ENCODE measurements at regions not wholly inside any gene's neighbourhood (a gene's known extent, or its start where the extent isn't known, plus 50 kb on each side); places are given as distances from the start of the nearest gene placed in this dataset.
"Not testable (repeated sequence)": the region's sequence is repeated elsewhere in the genome, so short reads cannot be mapped to it uniquely, and the experiment has no call there.

DNA sequence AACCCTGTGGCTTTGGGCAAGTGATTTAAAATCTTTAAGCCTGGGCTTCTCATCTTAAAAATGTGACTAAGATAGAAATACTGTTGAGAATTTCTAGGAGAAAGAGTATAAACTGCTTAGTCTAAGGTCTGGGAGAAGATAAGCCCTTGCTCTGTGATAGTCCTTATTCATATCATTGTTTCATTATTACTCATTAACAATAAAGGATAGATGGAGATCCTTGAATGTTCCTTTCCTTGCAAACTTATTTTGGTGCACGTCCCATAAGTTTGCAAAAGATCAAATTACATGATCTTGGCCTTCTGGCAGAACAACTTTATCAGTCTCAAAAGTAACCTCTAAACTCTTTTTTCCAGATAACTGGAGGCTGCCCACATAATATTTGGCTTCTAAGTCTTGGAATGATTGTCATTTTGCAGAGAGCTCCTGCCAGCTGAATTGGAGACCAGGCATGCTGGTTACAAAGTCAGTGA lies 138.3 kb downstream of the FAM124B start:
- DNase-seq (ENCODE audit: low read depth in 4 of 4, low spot score in 3 of 4) = no peak

DNA sequence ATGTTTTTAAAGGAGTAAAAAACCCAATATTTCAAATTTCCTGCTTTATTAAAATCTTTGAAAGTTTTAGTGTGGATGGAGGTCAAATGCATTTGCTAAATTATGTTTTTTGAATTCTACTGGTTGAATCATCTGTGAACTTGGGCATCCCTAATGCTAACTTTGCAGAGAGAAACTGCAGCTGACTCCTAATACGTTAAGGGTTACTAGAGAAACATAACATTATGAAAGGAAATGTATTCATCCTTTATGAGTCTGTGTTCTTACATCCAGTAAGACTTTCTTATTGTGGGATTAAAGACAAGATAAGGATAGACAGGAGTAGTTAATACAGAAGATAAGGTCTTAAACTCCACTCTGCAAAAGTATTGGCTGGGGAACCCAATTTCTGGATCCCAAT lies 140.6 kb downstream of the FAM124B start:
- no peak for DNase-seq (ENCODE audit: low read depth in 4 of 4, low spot score in 3 of 4)

DNA sequence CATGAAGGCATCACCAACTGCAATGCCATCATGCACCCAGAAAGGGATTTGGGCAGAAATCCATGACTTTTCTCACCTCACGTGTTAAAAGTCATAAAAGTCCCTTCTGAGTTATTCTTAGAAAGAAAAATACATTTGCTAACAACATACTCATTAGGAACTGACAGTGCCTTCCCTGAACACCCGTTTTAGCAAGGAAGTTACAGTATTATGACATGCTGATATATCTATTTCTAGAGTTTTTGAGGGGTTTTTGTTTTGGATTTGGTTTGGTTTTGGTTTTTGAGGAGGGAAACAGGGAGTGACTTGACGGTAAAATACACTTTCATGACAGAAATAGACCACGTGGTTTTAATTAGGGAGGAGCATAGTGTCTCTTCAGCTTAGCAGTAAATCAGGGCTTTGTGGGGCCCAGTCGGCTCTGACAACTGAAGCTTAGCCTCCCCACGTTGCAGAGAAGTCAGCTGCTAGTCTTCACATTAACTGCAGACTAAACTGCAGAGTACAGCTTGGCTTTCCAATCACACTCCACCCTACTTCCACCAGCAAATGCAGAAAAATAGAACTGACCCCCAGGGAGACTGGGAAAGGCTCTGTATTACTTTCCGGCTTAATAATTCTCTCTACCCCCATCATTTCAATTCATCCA lies 141.4 kb downstream of the FAM124B start:
- DNase-seq (ENCODE audit: low read depth in 4 of 4, low spot score in 3 of 4) = peak; percentile 59 to 76 (median 67)

DNA sequence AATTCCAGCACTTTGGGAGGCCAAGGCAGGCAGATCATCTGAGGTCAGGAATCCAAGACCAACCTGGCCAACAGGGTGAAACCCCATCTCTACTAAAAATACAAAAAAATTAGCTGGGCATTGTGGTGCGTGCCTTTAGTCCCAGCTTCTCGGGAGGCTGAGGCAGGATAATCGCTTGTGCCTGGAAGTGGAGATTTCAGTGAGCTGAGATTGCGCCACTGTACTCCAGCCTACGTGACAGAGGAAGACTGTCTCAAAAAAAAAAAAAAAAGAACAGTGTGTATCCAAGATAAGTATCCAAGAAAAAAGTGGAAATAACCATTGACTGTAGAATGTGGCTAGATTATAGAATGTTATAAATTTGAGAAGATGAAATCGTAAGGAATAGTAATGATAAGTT lies 142.1 kb downstream of the FAM124B start:
- no peak for DNase-seq (ENCODE audit: low read depth in 4 of 4, low spot score in 3 of 4)

DNA sequence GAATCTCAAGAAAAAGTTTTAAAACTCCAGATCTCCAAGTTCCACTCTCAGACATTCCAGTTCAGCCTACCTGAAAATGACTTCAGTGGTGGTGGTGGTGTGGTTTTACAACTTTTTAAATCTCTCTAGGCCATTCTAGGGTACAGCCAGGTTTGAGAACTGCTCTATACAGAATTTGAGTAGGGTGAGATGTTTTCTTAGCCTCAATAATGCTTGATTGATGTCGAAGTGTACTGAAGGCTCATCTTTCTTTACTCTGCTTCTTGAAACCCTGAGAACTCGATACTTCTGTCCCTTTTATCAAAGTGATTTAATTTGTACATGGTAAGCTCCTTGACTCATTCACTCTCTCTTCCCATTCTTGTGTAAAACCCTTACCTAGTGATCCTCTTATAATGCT lies 143.8 kb downstream of the FAM124B start:
- no peak for DNase-seq (ENCODE audit: low read depth in 4 of 4, low spot score in 3 of 4)

DNA sequence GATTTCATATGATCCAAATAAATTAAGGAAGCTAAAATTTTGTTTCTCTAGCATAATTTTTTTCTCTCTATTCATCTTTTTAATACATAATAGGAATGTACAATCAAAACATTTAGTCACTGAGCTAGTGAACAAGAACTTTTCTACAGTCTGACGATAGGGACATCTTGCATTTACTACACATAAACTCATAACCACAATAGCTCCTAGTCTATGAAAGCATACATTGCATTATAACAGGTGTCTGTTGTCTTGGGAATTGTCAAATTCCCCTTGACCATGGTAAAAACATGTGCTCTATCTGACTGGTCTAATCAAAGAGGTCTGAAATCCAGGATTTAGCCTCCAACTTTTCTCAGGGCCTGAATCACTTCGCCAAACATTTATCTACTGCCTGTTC lies 144.8 kb downstream of the FAM124B start:
- DNase-seq (ENCODE audit: low read depth in 4 of 4, low spot score in 3 of 4) = no peak

DNA sequence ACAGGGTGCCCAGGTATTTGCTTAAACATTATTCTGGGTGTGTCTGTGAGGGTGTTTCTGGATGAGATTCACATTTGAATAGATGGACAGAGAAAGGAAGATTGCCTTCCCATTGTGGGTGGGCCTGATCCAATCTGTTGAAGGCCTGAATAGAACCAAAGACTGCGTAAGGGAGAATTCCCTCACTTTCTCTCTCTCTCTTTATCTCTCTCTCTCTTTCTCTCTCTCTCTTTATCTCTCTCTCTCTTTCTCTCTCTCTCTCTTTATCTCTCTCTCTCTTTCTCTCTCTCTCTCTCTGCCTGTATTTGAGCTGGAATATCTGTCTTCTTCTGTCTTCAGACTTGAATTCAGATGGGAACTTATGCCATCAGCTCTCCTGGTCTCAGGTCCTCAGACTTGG lies 148.4 kb downstream of the FAM124B start:
- no peak for DNase-seq (ENCODE audit: low read depth in 4 of 4, low spot score in 3 of 4)

DNA sequence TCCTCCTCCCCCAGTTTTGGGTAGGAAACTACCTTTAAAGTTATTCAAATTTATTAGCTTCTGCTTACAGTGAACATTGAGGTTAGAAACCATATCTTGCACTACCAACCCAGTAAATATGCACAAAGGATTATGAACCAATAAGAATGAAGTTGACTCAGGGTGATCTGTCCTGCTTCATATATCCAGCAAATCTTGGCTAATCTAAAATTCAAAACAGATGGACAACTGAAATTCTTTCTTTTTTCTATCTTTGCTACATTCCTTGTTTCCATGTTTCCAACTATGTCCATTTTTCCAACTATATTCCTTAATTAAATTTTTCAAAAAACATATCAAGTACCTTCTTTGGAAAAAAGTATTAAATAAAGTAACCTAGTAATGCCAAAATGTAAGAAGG lies 149.3 kb downstream of the FAM124B start:
- no peak for DNase-seq (ENCODE audit: low read depth in 4 of 4, low spot score in 3 of 4)

DNA sequence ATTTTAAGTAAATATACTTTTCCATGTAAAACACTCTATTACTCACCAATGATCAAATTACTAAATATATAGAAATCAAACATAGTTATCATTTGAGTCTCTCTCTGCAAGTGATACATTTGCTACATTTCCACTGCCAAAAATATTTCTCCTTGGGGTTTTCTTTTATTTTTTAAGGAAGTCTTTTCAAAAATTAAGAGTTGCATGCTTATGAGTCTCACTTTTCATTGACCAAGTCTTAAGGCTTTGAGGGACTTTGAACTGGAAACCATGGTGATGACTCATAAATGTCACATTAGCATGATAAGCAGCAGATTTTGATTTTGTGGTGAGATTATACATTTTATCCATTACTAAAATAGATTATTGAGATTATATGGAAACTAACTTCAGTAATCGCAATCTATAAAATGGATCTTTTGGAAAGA lies 152.9 kb downstream of the FAM124B start:
- DNase-seq (ENCODE audit: low read depth in 4 of 4, low spot score in 3 of 4) = no peak

DNA sequence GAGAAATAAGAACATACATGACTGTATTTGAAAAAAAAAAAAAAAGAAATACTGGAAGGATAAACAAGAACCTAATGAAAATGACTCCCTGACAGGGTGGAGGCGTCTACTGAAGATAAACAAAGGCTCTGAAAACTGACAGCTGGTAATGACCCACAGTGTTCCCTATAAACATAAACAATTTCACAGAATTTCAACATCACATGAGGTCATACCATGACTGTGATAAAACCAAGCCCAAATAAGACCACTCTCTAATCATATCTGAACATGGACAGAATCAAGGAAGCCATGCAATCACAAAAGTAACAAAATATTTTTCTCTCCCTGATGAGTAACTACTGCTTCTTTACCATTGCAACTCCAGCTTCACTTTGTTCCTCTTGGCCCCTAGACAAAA lies 159.3 kb downstream of the FAM124B start:
- no peak for DNase-seq (ENCODE audit: low read depth in 4 of 4, low spot score in 3 of 4)

DNA sequence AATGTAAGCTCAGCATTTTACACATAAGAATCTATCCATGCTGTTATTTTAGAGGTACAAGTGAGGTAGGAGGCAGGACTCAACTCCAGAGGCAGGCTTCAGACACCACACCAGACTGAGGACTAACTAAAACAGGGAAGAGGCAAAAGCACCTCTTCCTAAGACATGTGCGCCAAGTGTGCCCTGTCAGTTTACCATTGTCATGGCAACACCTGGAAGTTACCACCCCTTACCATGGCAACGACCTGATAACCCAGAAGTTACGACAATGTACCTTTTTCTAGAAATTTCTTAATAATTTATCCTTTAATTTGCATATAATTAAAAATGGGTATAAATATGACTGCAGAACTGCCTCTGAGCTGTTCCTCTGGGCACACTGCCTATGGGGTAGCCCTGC lies 160.1 kb downstream of the FAM124B start:
- DNase-seq (ENCODE audit: low read depth in 4 of 4, low spot score in 3 of 4) = no peak

DNA sequence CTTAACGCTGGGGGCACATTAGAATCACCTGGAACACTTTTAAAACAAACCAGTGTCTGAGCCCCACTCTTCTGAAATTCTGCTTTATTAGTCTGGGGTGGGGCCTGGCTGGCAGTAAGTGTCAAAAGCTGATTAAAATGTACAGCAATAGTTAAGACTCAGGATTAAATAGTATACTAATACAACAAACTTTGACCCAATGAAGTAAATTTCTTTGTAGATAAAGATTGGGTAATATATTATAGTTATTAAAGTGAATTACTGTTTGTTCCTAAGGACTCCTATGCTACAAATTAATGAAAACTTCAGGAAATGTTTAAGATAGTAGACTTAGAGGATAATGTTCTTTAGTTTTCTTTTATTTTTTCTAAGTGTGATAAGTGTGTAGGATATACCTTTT lies 160.9 kb downstream of the FAM124B start:
- no peak for DNase-seq (ENCODE audit: low read depth in 4 of 4, low spot score in 3 of 4)

DNA sequence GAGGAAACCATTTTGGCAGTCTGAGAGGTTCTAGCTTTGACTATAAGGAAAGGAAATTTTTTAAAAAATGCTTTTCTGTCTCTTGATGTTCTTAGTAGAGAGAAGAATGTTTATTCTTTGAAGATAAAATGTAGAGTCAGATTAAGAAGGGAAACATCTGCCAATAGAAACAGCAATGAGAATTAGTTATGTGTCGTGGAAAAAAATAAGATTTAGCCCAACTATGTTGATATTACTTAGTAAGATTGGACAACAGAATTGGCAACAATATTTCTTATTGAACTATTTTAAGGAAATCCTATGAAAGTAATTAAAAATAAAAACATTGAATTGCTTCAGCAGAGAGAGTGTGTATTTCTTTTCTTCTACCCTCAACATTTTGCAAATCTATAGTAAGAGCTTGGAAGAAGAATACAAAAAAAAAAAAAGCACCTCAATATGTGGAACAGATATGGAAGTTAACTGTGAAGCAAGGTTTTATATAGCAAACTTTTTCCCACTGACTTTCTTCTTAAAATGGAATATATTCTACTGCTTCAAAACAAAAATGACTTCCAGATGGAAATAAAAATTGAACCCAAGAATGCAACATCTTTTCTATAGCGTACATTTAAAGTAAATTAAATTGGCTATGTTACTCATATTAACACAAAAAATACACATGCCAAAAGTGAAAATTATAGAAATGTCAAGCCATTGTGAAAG lies 177.9 kb downstream of the FAM124B start:
- DNase-seq (ENCODE audit: low read depth in 4 of 4, low spot score in 3 of 4) = no peak

DNA sequence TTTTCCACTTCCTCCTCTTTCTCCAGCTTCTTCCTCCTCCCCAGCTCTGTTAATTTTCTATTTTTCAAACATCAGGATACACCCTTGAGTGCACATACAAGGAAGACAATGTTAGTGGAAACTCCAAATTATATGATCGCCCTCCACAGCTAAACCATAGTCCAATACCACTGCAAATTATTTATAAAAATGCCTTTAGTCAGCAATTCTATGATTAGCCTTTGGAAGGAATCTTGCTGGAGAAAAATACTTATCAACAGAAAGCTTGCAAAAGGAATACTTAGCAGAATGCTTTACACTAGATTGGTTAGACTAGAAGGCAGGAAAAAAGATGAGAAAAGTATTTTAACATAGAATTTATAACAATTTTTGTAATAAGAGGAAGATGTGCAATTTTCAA lies 178.9 kb downstream of the FAM124B start:
- no peak for DNase-seq (ENCODE audit: low read depth in 4 of 4, low spot score in 3 of 4)

DNA sequence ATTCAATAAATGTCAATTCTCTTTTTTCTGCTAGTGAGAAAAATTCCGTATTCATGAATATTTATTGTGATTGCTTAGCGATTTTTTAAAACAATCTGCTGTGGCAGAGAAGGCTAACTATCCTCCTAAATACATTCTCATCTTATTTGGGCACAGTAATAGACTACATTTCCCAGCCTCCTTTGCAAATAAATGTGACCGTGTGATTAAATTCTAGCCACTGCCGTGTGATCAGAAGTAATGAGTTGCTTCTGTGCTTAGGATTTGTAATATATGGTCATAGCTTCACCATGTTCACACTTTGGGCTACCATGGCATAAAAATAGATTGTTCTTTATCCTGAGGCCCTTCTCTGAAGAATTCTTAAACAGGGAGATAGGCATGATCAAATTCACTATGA lies 179.6 kb downstream of the FAM124B start:
- no peak for DNase-seq (ENCODE audit: low read depth in 4 of 4, low spot score in 3 of 4)

DNA sequence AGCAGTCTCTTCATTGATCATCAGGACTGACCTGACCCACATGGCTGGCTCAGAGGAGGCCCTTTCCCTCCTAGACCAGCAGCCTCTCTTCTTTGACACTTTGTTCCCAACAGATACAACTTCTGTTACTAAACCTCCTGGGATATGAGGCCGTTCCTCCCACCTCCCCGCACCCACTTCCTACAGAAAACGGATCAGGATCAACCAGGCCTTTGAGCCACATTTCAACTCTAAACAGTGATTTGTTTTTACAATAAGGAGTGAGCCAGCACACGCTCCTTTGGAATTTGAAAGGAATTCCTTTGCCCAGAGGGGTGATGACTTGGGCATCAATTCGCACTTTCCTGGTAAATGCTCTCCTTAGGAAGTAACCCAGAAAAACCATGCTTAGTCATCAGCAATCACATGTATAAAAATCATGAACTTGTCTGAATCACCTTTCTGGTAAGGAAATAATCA lies 180.4 kb downstream of the FAM124B start:
- no peak for DNase-seq (ENCODE audit: low read depth in 4 of 4, low spot score in 3 of 4)

DNA sequence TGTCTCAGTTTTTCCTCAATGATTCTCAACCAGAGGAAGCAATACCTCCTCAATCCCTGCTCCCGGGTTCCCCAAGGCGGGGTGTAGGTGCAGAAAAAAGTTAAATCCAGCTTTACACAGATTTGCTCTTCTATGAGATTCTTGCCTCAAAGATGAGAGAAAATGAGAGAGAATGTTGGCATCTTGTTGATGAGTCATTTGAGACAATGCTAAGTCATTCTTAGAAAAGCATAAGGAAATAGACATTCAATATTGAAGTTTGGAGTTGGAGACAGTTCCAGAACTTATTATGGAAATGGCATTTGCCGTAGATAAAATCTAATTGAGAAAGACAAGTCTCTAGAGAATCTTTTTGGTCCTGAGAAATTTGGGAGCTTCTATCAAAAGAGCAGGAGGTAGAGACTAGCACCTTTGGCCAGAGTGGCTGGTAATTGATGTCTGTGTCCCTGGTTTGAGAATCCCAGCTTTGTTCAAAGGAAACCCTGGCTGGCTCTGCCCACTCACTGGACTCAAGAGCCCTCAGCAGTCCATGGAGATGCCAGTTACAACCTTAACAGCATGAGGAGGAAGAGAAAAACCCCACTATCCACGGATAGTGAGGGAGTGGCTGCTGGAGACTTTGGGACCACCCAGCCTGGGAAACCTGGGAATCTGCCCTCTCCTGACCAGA lies 181.2 kb downstream of the FAM124B start:
- no peak for DNase-seq (ENCODE audit: low read depth in 4 of 4, low spot score in 3 of 4)

DNA sequence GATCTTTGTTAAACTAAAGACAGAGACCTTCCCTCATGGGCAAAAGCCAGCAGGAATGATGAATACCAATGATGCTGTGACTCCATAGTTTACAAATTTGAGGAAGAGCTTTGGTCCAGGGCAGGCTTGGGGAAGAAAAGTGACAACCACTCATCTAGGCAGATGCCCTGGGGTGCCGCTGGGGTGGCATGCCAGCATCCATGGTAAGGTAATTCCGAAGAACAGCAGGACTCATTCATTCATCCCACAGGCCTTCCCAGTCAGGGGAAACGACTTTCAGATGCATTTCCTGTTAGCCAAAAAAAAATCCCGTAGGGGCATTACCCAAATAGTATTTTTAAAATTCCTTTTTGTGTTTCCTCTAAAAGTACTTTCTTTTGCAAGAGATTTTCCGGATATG lies 180.7 kb upstream of the SERPINE2 start:
- DNase-seq (ENCODE audit: low read depth in 4 of 4, low spot score in 3 of 4) = no peak

DNA sequence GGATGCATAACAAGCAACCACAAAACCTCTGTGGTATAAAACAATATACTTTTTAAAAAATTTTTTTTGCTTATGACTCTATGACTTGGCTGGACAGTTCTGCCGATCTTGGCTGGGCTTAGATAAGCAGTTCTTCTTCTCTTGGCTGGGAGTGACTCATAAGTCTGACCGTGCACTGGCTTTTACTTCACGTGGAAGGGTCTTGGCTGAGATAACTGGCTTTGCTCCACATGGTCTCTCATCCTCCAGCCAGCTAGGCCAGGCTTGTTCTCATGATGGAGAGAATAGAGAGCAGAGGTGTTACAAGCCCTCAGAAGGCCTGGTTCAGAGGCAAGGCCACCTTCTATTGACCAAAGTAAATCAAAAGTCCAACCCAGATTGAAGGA lies 178.9 kb upstream of the SERPINE2 start:
- DNase-seq (ENCODE audit: low read depth in 4 of 4, low spot score in 3 of 4) = no peak

DNA sequence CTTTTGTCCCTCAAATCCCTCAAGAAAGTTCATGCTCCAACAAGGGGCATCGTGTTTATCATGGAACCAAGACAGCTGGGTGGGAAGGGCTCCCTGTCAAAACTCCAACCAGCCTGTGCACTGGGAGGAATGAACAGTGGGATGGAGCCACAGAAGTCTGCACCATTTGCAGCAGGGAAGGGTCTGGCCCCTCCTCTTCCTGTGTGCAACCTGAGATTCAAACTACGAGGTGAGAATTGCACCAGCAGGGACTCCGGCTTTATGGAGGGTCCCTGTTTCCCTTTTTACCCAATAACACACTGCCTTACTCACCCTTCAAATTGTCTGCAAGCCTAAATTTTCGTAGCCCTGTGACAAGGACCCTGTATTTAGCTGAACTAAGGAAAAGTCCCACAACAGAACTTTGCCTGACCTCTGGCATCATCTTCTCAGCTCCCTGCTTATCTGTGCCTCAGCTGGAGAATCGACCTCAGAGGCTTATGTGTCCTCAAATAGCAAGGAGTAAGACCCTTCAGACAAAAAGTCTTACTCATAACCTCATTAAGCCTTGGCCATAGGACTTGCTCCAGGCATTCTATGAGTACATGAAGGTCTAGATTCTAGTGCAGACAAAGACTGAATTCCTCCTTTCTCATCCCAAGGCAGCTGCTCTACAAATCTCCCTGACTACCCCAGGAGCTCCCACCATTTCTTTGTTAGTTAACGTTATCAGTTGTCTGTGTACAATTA lies 178.3 kb upstream of the SERPINE2 start:
- no peak for DNase-seq (ENCODE audit: low read depth in 4 of 4, low spot score in 3 of 4)

DNA sequence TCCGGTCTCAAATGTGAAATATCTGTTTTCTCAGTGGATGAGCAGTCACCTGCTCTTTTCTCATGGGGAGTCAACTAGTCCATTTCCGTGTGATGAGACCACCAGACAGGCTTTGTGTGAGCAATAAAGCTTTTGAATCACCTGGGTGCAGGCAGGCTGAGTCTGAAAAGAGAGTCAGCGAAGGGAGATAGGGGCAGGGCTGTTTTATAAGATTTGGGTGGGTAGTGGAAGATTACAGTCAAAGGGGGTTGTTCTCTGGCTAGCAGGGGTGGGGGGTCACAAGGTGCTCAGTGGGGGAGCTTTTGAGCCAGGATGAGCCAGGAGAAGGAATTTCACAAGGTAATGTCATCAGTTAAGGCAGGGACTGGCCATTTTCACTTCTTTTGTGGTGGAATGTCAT lies 176.5 kb upstream of the SERPINE2 start:
- DNase-seq (ENCODE audit: low read depth in 4 of 4, low spot score in 3 of 4) = not testable (repeated sequence)

Data from left renal pelvis (tissue), 4 donors.